MM.1S (cell line): ENCODE measurements at regions not wholly inside any gene's neighbourhood (a gene's known extent, or its start where the extent isn't known, plus 50 kb on each side); places are given as distances from the start of the nearest gene placed in this dataset.

Experiments used
- CTCF ChIP-seq: fragments of 300-600 bp; sonication (generic); IDR thresholded peaks from 2 replicates; pipeline ENCODE4 v1.5.1; 2016; ENCODE audit warnings: antibody characterized with exemption, low read length, mixed read lengths
- EZH2 ChIP-seq: fragments of 300-600 bp; sonication (generic); optimal IDR thresholded peaks from 2 replicates; pipeline ENCODE3; 2017; ENCODE audit warnings: low read depth, mild to moderate bottlenecking, antibody characterized with exemption, low read length, mixed read lengths

- TF ChIP-seq CTCF = no peak
- TF ChIP-seq EZH2 = no peak
Observed at GRCh38 chr4:110270492-110271197, 72.2 kb upstream of the ELOVL6 start.
